Tibial nerve (tissue), 4 donors: ENCODE measurements at regions not wholly inside any gene's neighbourhood (a gene's known extent, or its start where the extent isn't known, plus 50 kb on each side); places are given as distances from the start of the nearest gene placed in this dataset.
"Not testable (repeated sequence)": the region's sequence is repeated elsewhere in the genome, so short reads cannot be mapped to it uniquely, and the experiment has no call there.

Source experiments
- DNase-seq, 2 donors: peaks; one replicate each; pipeline ENCODE4 v3.0.0-alpha.2; 2019; ENCODE audit warnings: low spot score in 2 of 2
- H3K27ac ChIP-seq, 4 donors: fragments of 200-600 bp; sonication (generic) in 3 of 4; one replicate each; pipeline ENCODE4 v1.5.1; 2017 to 2019; ENCODE audit warnings: mild to moderate bottlenecking in 1 of 4
- H3K27me3 ChIP-seq, 2 donors: fragments of 200-600 bp; sonication (generic) in 1 of 2; one replicate each; pipeline versions ENCODE4 v1.5.1 to v1.6.0; 2017 to 2019
- H3K36me3 ChIP-seq, 3 donors: fragments of 200-600 bp; sonication (generic); one replicate each; pipeline ENCODE4 v1.5.1; 2018 to 2019
- H3K4me1 ChIP-seq, 4 donors: fragments of 200-600 bp; sonication (generic) in 3 of 4; one replicate each; pipeline ENCODE4 v1.5.1; 2017 to 2019
- H3K4me3 ChIP-seq, 4 donors: fragments of 200-600 bp; sonication (generic) in 3 of 4; one replicate each; pipeline ENCODE4 v1.5.1; 2017 to 2019; ENCODE audit warnings: mild to moderate bottlenecking in 1 of 4, moderate library complexity in 1 of 4
- H3K9me3 ChIP-seq, 4 donors: fragments of 200-600 bp; sonication (generic) in 3 of 4; one replicate each; pipeline ENCODE4 v1.5.1; 2017 to 2019
- CTCF ChIP-seq, 5 experiments: fragments of 200-600 bp in 3 of 5; fragments of 450-650 bp in 2 of 5; sonication (generic) in 3 of 5; IDR thresholded peaks; one replicate each; pipeline ENCODE4 v1.5.1; 2016 to 2019; ENCODE audit warnings: antibody characterized with exemption in 5 of 5, mild to moderate bottlenecking in 3 of 5, moderate library complexity in 2 of 5
- EP300 ChIP-seq, 2 donors: sonication (generic); formaldehyde crosslinking; IDR thresholded peaks; one replicate each; pipeline ENCODE4 v1.6.1; 2017; ENCODE audit warnings: antibody characterized with exemption in 2 of 2, mild to moderate bottlenecking in 1 of 2
- POLR2A ChIP-seq, 2 donors: fragments of 450-650 bp; IDR thresholded peaks; one replicate each; pipeline ENCODE4 v1.6.1; 2017; ENCODE audit warnings: antibody characterized with exemption in 2 of 2, mild to moderate bottlenecking in 2 of 2, moderate library complexity in 2 of 2
- WGBS, 2 donors: methylation state at CpG; one replicate each; pipeline ENCODE4 v1.1.5; 2018; 5-methylcytosine and 5-hydroxymethylcytosine counted together

- 80 to 88% methylated on average over 9 of the region's 9 CpGs for WGBS, 2 donors
- H3K9me3 ChIP-seq, H3K4me3 ChIP-seq, H3K27ac ChIP-seq, H3K36me3 ChIP-seq, H3K27me3 ChIP-seq, DNase-seq, H3K4me1 ChIP-seq: not testable (repeated sequence)
These were observed 822.1 kb downstream of the KCNMA1 start for GRCh38 chr10:76815505-76815904.

- H3K36me3 ChIP-seq = no peaks in the 10 kb centered on the region
These were observed 826.2 kb downstream of the KCNMA1 start for GRCh38 chr10:76811430-76811829.

DNA sequence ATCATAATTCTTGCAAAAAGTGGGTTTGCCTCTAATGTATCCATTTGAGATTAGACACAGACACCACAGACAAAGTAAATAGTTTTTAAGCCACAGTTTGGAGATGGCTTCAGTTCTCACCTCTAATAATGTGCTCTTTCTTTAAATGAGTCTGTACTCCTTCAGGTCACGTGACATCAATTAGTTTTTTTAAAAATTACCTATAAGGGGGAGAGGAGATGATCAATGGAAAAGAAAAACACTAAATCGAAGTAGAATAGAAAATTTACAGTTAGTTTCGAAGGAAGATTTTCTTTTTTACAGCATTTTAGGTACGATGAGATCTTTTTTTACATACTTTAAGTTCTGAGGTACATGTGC, 849.2 kb downstream of the KCNMA1 start:
- Histone ChIP-seq H3K4me3 (no peak overlapping the region), H3K27me3 (no peaks in the 10 kb centered on the region), H3K27ac (peak overlapping the region in 2 of 4 donors; percentile 53 to 79), H3K4me1 (peaks cover 0 to 15% (median 0%) of the 10 kb centered on the region in 4 donors), H3K9me3 (no peaks in the 10 kb centered on the region), H3K36me3 (no peaks in the 10 kb centered on the region)
- TF ChIP-seq POLR2A (IDR thresholded peaks at IDR 0.05) (no peak), EP300 (IDR thresholded peaks at IDR 0.05) (no peak), CTCF (IDR thresholded peaks at IDR 0.05) (no peak)
- DNase-seq = no peak
- WGBS, 2 donors = 80 to 94% methylated on average over 4 of the region's 4 CpGs

More at GRCh38 chr10:76811430-76811829, 826.2 kb downstream of the KCNMA1 start:
- Histone ChIP-seq H3K27me3 (no peaks in the 10 kb centered on the region), H3K4me1 (no peaks in the 10 kb centered on the region), H3K9me3 (peaks cover 0 to 3% (median 0%) of the 10 kb centered on the region in 4 donors), H3K27ac (no peak overlapping the region), H3K4me3 (no peak overlapping the region)
- DNase-seq = no peak
- TF ChIP-seq POLR2A (IDR thresholded peaks at IDR 0.05) (no peak), CTCF (IDR thresholded peaks at IDR 0.05) (no peak), EP300 (IDR thresholded peaks at IDR 0.05) (no peak)

GRCh38 chr10:76787746-76788451, 849.7 kb downstream of the KCNMA1 start:
- DNase-seq = no peak
- 87 to 92% methylated on average over 3 of the region's 3 CpGs for WGBS, 2 donors
- H3K4me3 ChIP-seq = no peak overlapping the region
- H3K27ac ChIP-seq = peak overlapping the region in 2 of 4 donors; percentile 53 to 79
- H3K27me3 ChIP-seq = no peaks in the 10 kb centered on the region
- TF ChIP-seq EP300 (IDR thresholded peaks at IDR 0.05) = no peak
- no peak for TF ChIP-seq POLR2A (IDR thresholded peaks at IDR 0.05)
- TF ChIP-seq CTCF (IDR thresholded peaks at IDR 0.05) = no peak
- H3K36me3 ChIP-seq = no peaks in the 10 kb centered on the region
- peaks cover 0 to 15% (median 0%) of the 10 kb centered on the region in 4 donors for H3K4me1 ChIP-seq
- peaks cover 0 to under 1% (median 0%) of the 10 kb centered on the region in 4 donors for H3K9me3 ChIP-seq

DNA sequence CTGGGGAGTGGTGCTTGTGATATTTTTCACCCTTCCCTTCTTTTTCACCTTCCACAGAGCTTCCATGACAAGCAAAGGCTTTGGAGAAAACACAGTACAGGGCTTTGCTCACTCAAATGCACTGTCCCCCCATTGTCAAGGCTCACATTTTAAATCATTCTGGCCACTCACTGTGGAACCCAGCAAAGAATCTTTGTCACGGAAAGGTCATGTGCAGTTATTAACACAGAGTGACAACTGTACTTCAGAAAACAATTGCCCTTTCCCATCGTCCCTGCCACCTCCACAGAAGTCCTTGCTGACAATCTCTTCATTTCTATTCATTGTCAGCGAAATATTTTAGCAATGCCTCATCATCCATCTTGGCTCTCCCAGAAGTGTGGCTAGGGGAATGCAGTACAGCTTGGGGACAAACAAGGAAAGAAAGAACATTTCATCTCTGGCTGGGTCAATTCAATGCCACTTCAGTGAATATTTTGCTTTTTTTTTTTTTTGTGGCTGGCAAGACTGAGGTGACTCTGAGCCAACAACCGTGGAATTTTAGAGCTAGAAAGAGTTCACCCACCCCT, 851.0 kb downstream of the KCNMA1 start:
- no peak for DNase-seq
- Histone ChIP-seq H3K4me3 (no peak overlapping the region), H3K36me3 (no peaks in the 10 kb centered on the region), H3K27ac (peak overlapping the region in 2 of 4 donors; percentile 63 to 79), H3K27me3 (no peaks in the 10 kb centered on the region), H3K4me1 (peaks cover 0 to 15% (median 3%) of the 10 kb centered on the region in 4 donors), H3K9me3 (peaks cover 0 to 8% (median 0%) of the 10 kb centered on the region in 4 donors)
- peak in 1 of 2 donors; percentile 66 for TF ChIP-seq EP300 (IDR thresholded peaks at IDR 0.05)
- no peak for TF ChIP-seq POLR2A (IDR thresholded peaks at IDR 0.05)
- WGBS, 2 donors = 45 to 51% methylated on average over 4 of the region's 4 CpGs

DNA sequence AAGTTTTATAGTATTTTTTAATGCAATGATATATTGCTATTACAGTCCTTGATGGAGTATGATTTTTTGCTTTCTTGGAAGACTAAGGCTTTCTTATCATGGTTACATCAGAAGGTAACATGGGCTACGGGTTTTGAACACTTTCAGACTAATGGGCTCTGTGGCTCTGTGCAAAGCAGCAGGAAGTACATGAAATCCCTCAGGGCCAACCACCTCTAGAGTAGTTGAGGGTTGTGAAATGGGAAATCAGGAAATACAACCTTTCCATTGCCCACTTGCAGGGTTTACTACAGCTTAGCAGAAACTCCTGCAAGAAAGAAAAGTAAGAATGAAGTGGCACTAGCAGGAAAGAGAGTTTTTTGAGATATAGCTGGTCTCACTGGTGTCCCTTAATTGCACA, 853.5 kb downstream of the KCNMA1 start:
- no peak for DNase-seq

More for the DNA sequence above, 853.5 kb downstream of the KCNMA1 start:
- Histone ChIP-seq H3K9me3 (peaks cover 0 to 8% (median 0%) of the 10 kb centered on the region in 4 donors), H3K27ac (peak overlapping the region in 2 of 4 donors; percentile 4 to 79), H3K36me3 (no peaks in the 10 kb centered on the region), H3K27me3 (no peaks in the 10 kb centered on the region), H3K4me3 (no peak overlapping the region), H3K4me1 (peaks cover 0 to 18% (median 3%) of the 10 kb centered on the region in 4 donors)
- TF ChIP-seq EP300 (IDR thresholded peaks at IDR 0.05) (no peak), POLR2A (IDR thresholded peaks at IDR 0.05) (no peak), CTCF (IDR thresholded peaks at IDR 0.05) (no peak)
- 64% methylated on average over 1 of the region's 1 CpG for WGBS, 2 donors
